HEK293 (cell line): ENCODE measurements at regions not wholly inside any gene's neighbourhood (a gene's known extent, or its start where the extent isn't known, plus 50 kb on each side); places are given as distances from the start of the nearest gene placed in this dataset.

ENCODE experiments used
- CTCF ChIA-PET: fragments of 350-600 bp; formaldehyde crosslinking; extraction: SDS; loops from one replicate; lab custom pipeline; 2021; ENCODE audit warnings: antibody characterized with exemption; lab: Yijun Ruan, JAX
- POLR2A ChIA-PET: fragments of 300-600 bp; formaldehyde crosslinking; extraction: SDS; loops from one replicate; lab custom pipeline; 2020; ENCODE audit warnings: antibody characterized with exemption, inconsistent platforms; lab: Yijun Ruan, JAX
- H3K27ac ChIP-seq: fragments of 200-500 bp; sonication (Bioruptor generic); 2 replicates; pipeline ENCODE4 v1.5.1; 2014; ENCODE audit warnings: low read depth, low read length, control low read depth, inconsistent platforms; ENCODE audit errors: extremely low read depth
- H3K36me3 ChIP-seq, 2 experiments: fragments of 200-500 bp in 1 of 2; sonication (Bioruptor generic) in 1 of 2; 1 replicate in 1 of 2; 2 replicates in 1 of 2; pipeline ENCODE4 v1.5.1; 2014 to 2017; ENCODE audit warnings: inconsistent platforms in 2 of 2, low read length in 2 of 2; ENCODE audit not compliant: control insufficient read depth in 2 of 2, insufficient read depth in 1 of 2
- H3K4me1 ChIP-seq: fragments of 200-500 bp; sonication (Bioruptor generic); 2 replicates; pipeline ENCODE4 v1.5.1; 2014; ENCODE audit warnings: mild to moderate bottlenecking, low read length, inconsistent platforms; ENCODE audit not compliant: control insufficient read depth, insufficient read depth
- H3K4me3 ChIP-seq: 2 replicates; pipeline ENCODE4 v1.5.1; 2011; ENCODE audit warnings: low read depth, mild to moderate bottlenecking, control low read depth, low read length, moderate library complexity
- H3K9me3 ChIP-seq: fragments of 200-500 bp; sonication (Bioruptor generic); 2 replicates; pipeline ENCODE4 v1.5.1; 2014; ENCODE audit warnings: low read depth, low read length, inconsistent platforms; ENCODE audit not compliant: control insufficient read depth, insufficient read depth
- SCRT1 ChIP-seq: fragments of 450-650 bp; formaldehyde crosslinking; IDR thresholded peaks from 2 replicates; pipeline ENCODE4 v1.5.1; 2016; ENCODE audit warnings: missing biosample characterization, missing genetic modification characterization, borderline replicate concordance
- ZBTB20 ChIP-seq: fragments of 450-650 bp; formaldehyde crosslinking; IDR thresholded peaks from 2 replicates; pipeline ENCODE4 v1.5.1; 2016; ENCODE audit warnings: missing biosample characterization, missing genetic modification characterization
- ZBTB44 ChIP-seq: fragments of 450-650 bp; IDR thresholded peaks from 2 replicates; pipeline ENCODE4 v1.5.1; 2018; ENCODE audit warnings: missing biosample characterization, mild to moderate bottlenecking, missing genetic modification characterization
- ZBTB7A ChIP-seq: fragments of 450-650 bp; formaldehyde crosslinking; IDR thresholded peaks from 2 replicates; pipeline ENCODE4 v1.5.1; 2016; ENCODE audit warnings: low read depth, missing biosample characterization, missing genetic modification characterization
- ZNF221 ChIP-seq: fragments of 450-650 bp; formaldehyde crosslinking; IDR thresholded peaks from 2 replicates; pipeline ENCODE4 v1.5.1; 2017; ENCODE audit warnings: missing biosample characterization, missing genetic modification characterization, borderline replicate concordance
- ZNF266 ChIP-seq: fragments of 450-650 bp; formaldehyde crosslinking; IDR thresholded peaks from 2 replicates; pipeline ENCODE4 v1.5.1; 2016; ENCODE audit warnings: missing biosample characterization, missing genetic modification characterization, low read depth
- ZNF518A ChIP-seq: fragments of 450-650 bp; formaldehyde crosslinking; conservative IDR thresholded peaks from 2 replicates; pipeline ENCODE4 v1.5.1; 2016; ENCODE audit warnings: low read depth, missing biosample characterization, missing genetic modification characterization
- ZNF555 ChIP-seq: fragments of 450-650 bp; formaldehyde crosslinking; conservative IDR thresholded peaks from 2 replicates; pipeline ENCODE4 v1.5.1; 2017; ENCODE audit warnings: missing biosample characterization, mild to moderate bottlenecking, missing genetic modification characterization, inconsistent platforms
- ZNF654 ChIP-seq: fragments of 450-650 bp; formaldehyde crosslinking; IDR thresholded peaks from 2 replicates; pipeline ENCODE4 v1.5.1; 2016; ENCODE audit warnings: low read depth, missing biosample characterization, missing genetic modification characterization
- ZNF791 ChIP-seq: fragments of 450-650 bp; formaldehyde crosslinking; IDR thresholded peaks from 2 replicates; pipeline ENCODE4 v1.5.1; 2016; ENCODE audit warnings: missing biosample characterization, missing genetic modification characterization
- TF ChIP-seq, protein P1 (sequence below): fragments of 450-650 bp; formaldehyde crosslinking; IDR thresholded peaks from 2 replicates; pipeline ENCODE4 v1.5.1; 2016; ENCODE audit warnings: missing biosample characterization, missing genetic modification characterization

DNA sequence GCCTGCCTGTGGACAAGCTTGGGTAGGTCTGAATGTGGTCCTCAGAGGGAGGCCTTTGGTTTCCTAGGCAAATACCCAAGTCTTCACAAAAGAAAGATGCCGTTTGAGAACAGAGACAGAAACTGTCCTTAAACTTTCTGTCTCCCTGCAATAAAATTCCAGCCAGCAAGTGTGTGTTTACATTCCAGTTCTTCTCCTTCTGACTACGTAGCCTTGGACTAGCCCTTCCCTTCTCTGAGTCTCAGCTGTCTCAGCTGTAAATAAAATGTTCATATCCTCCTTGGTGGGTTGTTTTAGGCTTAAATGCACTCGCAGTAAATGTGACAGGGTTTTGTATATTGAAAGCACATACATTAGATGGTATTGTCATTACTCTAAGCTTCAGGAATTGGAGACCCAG is 561.2 kb upstream of the MKI67 start (continued):
- TF ChIP-seq ZBTB44 = no peak

- Histone ChIP-seq H3K36me3 (no peaks in the 10 kb centered on the region), H3K9me3 (no peaks in the 10 kb centered on the region), H3K4me1 (no peaks in the 10 kb centered on the region), H3K27ac (no peak overlapping the region), H3K4me3 (no peak overlapping the region)
- TF ChIP-seq ZNF266 (no peak), ZNF791 (tag by site-specific recombination) (no peak), SCRT1 (tag by site-specific recombination) (no peak), ZBTB20 (no peak), ZNF555 (tag by site-specific recombination) (no peak), ZNF518A (no peak)
- ChIA-PET CTCF (no interaction called here), POLR2A (no interaction called here)
Observed at GRCh38 chr10:128687927-128688549, 561.8 kb upstream of the MKI67 start.

DNA sequence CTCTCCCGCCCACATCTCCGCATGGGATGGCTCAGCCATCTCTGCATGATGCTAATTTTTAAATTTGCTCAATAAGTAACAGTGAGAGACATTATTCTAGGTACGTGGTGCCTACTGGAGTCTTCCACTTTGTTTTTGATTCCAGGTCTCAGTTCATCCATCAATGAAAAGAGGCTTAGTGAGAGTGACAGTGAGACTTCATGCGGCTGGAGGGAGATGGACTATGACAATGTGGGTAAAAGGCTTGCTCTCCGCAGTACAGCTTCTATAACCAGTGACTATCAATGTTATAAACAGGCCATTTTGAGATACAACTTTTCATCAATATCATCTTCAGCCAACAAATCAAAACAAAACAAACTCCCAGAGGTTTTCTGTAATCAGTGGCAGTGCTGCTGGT is 563.4 kb upstream of the MKI67 start:
- TF ChIP-seq ZNF654 (no peak), ZBTB7A (tag by site-specific recombination) (no peak)
- TF ChIP-seq, protein P1, sequence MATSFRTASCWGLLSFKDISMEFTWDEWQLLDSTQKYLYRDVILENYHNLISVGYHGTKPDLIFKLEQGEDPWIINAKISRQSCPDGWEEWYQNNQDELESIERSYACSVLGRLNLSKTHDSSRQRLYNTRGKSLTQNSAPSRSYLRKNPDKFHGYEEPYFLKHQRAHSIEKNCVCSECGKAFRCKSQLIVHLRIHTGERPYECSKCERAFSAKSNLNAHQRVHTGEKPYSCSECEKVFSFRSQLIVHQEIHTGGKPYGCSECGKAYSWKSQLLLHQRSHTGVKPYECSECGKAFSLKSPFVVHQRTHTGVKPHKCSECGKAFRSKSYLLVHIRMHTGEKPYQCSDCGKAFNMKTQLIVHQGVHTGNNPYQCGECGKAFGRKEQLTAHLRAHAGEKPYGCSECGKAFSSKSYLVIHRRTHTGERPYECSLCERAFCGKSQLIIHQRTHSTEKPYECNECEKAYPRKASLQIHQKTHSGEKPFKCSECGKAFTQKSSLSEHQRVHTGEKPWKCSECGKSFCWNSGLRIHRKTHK (tag by site-specific recombination) = no peak
- POLR2A ChIA-PET = no interaction called here
- H3K4me1 ChIP-seq = no peaks in the 10 kb centered on the region
- H3K27ac ChIP-seq = no peak overlapping the region
- H3K36me3 ChIP-seq = no peaks in the 10 kb centered on the region
- no peak overlapping the region for H3K4me3 ChIP-seq
- no peaks in the 10 kb centered on the region for H3K9me3 ChIP-seq
- CTCF ChIA-PET = no interaction called here

DNA sequence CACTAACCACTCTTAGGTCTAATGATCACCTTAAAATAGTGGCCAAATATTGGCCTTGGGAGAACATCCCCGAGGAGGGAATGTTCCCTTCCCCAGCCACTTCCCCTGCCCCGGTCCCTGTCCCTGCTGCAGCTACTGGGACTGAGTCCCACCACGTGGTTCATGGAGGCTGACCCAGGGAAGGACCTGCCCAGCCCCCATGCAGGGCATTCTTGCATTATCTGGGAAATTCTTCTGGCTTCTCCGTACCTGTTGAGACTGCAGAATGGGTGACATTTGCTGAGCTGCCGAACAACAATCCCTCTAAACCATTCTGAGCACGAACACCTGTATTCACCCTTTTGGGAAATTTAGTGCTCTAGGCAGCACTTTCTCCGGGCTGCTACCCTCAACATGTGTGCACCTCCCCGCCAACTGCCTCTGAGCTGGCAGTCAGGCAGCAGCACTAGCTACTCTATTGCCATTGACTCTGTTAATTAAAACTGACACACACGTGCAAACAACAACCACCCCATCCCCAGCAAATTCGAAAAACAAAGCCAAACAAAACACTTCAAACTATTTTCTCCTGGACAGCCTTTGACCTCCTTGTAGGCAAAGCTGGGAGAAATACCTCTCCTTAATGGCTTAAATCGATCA is 567.4 kb upstream of the MKI67 start:
- no peaks in the 10 kb centered on the region for H3K4me1 ChIP-seq
- H3K4me3 ChIP-seq = no peak overlapping the region
- H3K9me3 ChIP-seq = no peaks in the 10 kb centered on the region
- no peaks in the 10 kb centered on the region for H3K36me3 ChIP-seq
- H3K27ac ChIP-seq = no peak overlapping the region
- CTCF ChIA-PET = no interaction called here
- POLR2A ChIA-PET = no interaction called here
- TF ChIP-seq ZNF221 (tag by site-specific recombination) = no peak
